HEK293 (cell line): ENCODE measurements at regions not wholly inside any gene's neighbourhood (a gene's known extent, or its start where the extent isn't known, plus 50 kb on each side); places are given as distances from the start of the nearest gene placed in this dataset.

Experiments
- CTCF ChIP-seq: fragments of 450-650 bp; formaldehyde crosslinking; IDR thresholded peaks from 2 replicates; pipeline ENCODE4 v1.5.1; 2016; ENCODE audit warnings: missing biosample characterization, missing genetic modification characterization
- KLF1 ChIP-seq: fragments of 450-650 bp; formaldehyde crosslinking; IDR thresholded peaks from 2 replicates; pipeline ENCODE4 v1.5.1; 2016; ENCODE audit warnings: missing biosample characterization, missing genetic modification characterization
- REST ChIP-seq: fragments of 450-650 bp; formaldehyde crosslinking; IDR thresholded peaks from 2 replicates; pipeline ENCODE4 v1.5.1; 2016; ENCODE audit warnings: missing biosample characterization, missing genetic modification characterization
- TSHZ1 ChIP-seq: fragments of 450-650 bp; formaldehyde crosslinking; IDR thresholded peaks from 2 replicates; pipeline ENCODE4 v1.5.1; 2016; ENCODE audit warnings: missing biosample characterization, missing genetic modification characterization, borderline replicate concordance
- ZBTB44 ChIP-seq: fragments of 450-650 bp; IDR thresholded peaks from 2 replicates; pipeline ENCODE4 v1.5.1; 2018; ENCODE audit warnings: missing biosample characterization, mild to moderate bottlenecking, missing genetic modification characterization
- ZBTB49 ChIP-seq: fragments of 450-650 bp; formaldehyde crosslinking; IDR thresholded peaks from 2 replicates; pipeline ENCODE4 v1.5.1; 2016; ENCODE audit warnings: missing biosample characterization, missing genetic modification characterization, low read depth
- ZFP3 ChIP-seq: fragments of 450-650 bp; formaldehyde crosslinking; IDR thresholded peaks from 2 replicates; pipeline ENCODE4 v1.5.1; 2016; ENCODE audit warnings: low read depth, missing biosample characterization, missing genetic modification characterization
- ZNF341 ChIP-seq: fragments of 450-650 bp; formaldehyde crosslinking; IDR thresholded peaks from 2 replicates; pipeline ENCODE4; 2016; ENCODE audit warnings: low read depth, missing biosample characterization, missing genetic modification characterization

- TF ChIP-seq ZNF341 (tag by site-specific recombination) (no peak), TSHZ1 (no peak), CTCF (no peak), ZBTB49 (tag by site-specific recombination) (no peak), KLF1 (tag by site-specific recombination) (no peak), ZBTB44 (tag by site-specific recombination) (no peak), REST (tag by site-specific recombination) (no peak), ZFP3 (tag by site-specific recombination) (no peak)
These were observed 279.9 kb upstream of the TARS1 start for GRCh38 chr5:33160871-33161270.
